AG09319 (cell line): ENCODE measurements at regions not wholly inside any gene's neighbourhood (a gene's known extent, or its start where the extent isn't known, plus 50 kb on each side); places are given as distances from the start of the nearest gene placed in this dataset.
"Not testable (repeated sequence)": the region's sequence is repeated elsewhere in the genome, so short reads cannot be mapped to it uniquely, and the experiment has no call there.

Source experiments
- DNase-seq: peaks from one replicate; pipeline ENCODE4 v3.0.0-alpha.2; 2010; ENCODE audit warnings: low read depth; ENCODE audit errors: extremely low read depth
- TF ChIP-seq, protein P1 (sequence below): IDR thresholded peaks from 2 replicates; pipeline ENCODE4 v1.5.1; 2011; ENCODE audit warnings: low read depth, mild to moderate bottlenecking, inconsistent platforms, low read length, moderate library complexity

DNA sequence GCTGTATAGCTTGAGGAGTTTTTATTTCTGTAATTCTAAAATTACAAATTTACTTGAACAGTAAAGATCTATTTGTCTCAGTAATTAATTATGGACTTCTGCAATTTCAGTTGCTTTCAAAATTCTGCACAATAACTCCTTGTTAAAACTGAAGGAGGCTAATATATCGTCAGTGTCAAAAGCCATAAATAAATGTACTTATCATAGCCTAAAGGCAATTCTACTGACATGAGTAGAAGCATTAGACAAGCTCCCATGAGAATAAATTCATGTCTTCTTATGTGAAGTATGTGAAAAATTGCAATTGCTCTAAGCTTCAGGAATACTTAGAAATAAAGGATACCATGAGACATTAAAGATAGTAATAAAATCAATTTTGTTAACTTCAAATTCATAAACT is 381.2 kb upstream of the PCDH10 start:
- TF ChIP-seq, protein P1, sequence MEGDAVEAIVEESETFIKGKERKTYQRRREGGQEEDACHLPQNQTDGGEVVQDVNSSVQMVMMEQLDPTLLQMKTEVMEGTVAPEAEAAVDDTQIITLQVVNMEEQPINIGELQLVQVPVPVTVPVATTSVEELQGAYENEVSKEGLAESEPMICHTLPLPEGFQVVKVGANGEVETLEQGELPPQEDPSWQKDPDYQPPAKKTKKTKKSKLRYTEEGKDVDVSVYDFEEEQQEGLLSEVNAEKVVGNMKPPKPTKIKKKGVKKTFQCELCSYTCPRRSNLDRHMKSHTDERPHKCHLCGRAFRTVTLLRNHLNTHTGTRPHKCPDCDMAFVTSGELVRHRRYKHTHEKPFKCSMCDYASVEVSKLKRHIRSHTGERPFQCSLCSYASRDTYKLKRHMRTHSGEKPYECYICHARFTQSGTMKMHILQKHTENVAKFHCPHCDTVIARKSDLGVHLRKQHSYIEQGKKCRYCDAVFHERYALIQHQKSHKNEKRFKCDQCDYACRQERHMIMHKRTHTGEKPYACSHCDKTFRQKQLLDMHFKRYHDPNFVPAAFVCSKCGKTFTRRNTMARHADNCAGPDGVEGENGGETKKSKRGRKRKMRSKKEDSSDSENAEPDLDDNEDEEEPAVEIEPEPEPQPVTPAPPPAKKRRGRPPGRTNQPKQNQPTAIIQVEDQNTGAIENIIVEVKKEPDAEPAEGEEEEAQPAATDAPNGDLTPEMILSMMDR = no peak
- no peak for DNase-seq

DNA sequence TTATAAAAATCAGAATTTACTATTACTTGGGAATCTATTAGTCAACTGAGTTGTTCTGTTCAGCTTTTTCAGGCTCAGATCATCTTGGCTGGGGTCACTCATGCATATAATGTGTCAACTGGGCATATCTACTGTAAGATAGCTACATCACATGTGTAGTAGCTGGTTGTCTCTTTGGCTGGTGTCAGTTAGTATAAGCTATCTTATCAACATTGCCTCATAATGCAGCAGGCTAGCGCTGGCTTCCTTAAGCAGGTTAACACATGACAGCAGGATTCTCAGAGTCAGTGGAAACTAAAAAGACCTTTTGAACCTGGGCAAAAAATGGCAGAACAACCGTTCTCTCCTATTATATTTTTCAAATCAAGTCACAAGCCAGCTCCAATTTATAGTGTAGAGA is 378.3 kb upstream of the PCDH10 start:
- DNase-seq = no peak

DNA sequence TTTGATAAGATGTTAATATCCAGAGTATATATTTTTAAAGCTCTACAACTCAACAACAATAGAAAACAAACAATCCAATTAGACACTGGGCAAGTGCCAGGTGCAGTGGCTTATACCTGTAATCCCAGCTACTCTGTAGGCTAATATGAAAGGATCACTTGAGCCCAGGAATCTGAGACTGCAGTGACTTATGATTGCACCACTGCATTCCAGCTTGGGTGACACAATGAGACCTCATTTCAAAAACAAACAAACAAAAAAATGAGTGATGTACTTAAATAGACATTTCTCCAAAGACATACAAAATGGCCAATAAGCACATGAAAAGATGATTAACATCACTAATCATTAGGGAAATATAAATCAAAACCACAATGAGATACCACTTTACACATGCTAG is 356.8 kb upstream of the PCDH10 start:
- TF ChIP-seq, protein P1 = no peak
- DNase-seq = no peak

More for the DNA sequence above, 378.3 kb upstream of the PCDH10 start:
- TF ChIP-seq, protein P1 = no peak

DNA sequence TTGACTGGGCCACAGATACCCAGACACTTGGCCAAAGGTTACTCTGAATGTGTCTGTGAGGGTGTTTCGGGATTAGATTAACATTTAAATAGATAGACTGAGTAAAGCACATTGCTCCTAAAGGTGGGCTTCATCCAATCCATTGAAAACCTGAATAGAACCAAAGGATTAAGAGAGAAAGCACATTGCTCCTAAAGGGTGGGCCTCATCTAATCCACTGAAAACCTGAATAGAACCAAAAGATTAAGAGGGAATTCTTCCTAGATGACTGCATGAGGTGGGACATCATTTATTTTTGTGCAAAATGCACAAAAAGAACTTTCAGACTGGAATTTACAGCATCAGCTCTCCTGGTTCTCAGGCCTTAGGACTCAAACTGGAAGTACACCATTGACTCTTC is 351.2 kb upstream of the PCDH10 start:
- TF ChIP-seq, protein P1 = no peak
- no peak for DNase-seq

DNA sequence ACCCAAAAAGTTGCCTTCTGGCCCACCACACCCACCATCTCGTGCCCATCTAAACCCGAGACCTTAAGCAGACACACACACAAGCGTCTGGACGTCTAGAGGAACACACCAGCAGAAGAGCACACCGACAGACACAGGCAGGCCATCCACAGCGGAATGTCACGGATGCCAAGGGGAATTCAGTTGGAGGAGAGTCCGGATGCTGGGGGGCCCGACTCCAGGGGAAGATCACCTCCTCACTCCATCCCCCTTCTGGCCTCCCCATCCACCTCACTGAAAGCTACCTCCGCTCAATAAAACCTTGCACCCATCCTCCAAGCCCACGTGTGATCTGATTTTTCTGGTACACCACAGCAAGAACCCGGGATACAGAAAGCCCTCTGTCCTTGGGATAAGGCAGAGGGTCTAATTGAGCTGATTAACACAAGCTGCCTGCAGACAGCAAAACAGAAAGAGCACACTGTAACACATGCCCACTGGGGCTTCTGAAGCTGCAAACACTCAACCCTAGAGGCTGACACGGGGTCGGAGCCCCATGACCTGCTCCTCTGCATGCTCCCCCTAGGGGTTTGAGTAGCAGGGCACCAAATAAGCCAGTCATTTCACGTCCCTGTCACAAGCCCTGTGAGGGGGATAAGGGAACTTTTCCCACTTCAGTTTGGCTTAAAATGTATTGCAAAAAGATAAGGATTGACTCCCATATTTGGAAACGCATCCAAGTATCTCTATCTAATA is 339.6 kb upstream of the PCDH10 start:
- TF ChIP-seq, protein P1 = no peak
- DNase-seq = no peak

DNA sequence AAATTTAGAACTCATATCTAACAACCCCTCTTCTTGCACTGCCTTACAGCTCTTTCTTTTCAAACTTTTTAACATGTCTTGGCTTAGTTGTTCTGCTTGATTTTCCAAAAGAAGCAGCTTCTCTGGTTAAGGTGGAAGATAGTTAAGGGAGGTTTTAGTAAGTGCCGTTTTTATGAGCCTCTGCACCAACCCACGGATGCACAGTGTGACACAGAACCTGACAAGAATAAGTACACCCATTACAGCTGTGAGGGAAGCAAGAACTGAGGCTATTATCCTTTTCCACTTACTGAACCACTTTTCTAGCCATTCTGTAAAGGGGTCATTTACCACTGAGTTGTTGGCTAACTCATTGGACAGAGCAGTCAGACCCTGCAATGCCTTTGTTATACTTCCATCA is 336.0 kb upstream of the PCDH10 start:
- not testable (repeated sequence) for DNase-seq

DNA sequence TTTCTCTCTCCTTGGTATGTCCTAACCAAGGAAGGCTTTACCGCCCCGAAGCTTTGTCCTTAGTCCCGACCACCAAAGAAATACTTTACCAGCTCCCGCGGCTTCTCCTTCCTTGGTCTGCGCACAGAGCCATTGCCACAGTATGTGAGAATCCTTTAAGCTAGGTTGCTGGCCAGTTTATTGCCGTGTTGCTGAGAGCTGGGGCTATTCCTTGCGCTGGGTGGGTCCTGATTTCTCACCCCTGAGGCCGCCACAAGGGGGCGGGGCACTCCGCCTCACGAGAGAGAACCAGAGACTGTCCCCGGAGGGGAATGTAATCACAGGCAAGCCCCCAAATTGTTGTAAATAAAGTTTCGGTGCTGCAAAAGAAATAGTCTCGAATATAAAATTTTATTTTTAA is 331.0 kb upstream of the PCDH10 start:
- TF ChIP-seq, protein P1 = no peak
- no peak for DNase-seq

DNA sequence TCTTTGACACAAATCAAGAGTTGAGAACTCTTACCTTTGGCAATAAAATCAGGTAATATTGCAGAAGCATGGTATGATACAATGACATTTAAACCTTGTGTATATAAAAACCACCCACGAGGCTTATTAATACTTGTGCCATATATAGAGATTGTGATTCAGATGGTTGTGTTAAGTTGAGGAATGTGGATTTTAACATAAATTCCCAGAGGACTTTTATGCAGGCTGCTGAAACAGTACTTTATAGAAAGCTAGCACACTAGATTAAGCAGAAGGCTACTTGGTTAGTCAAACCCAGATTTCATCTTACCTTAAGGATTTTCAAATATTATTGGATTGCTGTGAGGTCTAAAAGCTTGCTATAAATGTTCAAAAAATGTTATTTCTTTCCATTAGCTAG is 325.7 kb upstream of the PCDH10 start:
- DNase-seq = no peak
- TF ChIP-seq, protein P1 = no peak
